ENCODE measurements at regions not wholly inside any gene's neighbourhood (a gene's known extent, or its start where the extent isn't known, plus 50 kb on each side); places are given as distances from the start of the nearest gene placed in this dataset.

DNA sequence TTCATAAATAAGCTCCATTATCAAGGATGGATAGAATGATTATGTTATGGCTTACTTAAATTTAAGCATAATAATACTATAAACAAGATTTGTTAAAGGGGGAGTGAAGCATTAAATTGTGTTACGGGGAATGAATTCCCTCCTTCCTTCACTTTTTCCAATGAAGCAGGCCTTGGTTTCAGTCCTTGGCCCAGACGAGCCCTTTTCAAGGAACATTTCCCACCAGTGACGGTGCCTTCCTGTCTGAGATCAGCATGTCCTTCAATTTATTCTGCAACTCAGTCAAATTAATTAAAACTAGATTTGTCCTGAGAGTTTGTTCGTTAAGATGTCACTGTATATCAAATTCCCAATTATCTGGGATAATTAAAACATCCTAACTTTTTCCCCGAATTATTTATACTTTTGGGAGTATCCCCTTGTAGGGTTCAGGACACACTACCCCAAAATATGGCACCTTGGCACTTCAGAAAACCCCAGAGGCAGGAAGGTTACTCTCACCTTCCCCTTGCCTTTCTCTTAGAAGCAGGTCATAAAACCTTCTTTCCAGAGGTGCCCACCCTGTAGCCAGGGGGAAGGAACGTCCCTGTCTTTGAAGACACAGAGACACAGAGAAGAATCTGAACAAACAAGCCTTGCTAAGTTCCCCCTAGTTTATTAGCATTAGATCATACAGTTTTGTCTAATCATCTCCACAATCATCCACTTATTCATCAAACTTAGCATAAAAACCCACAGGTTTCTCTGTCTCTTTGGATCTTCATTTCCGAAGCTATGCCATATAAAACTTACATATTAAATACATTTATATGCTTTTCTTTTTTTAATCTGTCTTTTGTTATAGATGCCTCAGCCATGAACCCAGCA is 86.2 kb upstream of the ARHGAP29 start:
- TF ChIP-seq ZC3H10 (CRISPR knock-in tag; IDR thresholded peaks at IDR 0.05) (no peak), ZFP30 (CRISPR knock-in tag; IDR thresholded peaks at IDR 0.05) (no peak), CREB5 (CRISPR knock-in tag; IDR thresholded peaks at IDR 0.05; ENCODE audit: low read depth) (no peak)
- TF ChIP-seq, protein P1, sequence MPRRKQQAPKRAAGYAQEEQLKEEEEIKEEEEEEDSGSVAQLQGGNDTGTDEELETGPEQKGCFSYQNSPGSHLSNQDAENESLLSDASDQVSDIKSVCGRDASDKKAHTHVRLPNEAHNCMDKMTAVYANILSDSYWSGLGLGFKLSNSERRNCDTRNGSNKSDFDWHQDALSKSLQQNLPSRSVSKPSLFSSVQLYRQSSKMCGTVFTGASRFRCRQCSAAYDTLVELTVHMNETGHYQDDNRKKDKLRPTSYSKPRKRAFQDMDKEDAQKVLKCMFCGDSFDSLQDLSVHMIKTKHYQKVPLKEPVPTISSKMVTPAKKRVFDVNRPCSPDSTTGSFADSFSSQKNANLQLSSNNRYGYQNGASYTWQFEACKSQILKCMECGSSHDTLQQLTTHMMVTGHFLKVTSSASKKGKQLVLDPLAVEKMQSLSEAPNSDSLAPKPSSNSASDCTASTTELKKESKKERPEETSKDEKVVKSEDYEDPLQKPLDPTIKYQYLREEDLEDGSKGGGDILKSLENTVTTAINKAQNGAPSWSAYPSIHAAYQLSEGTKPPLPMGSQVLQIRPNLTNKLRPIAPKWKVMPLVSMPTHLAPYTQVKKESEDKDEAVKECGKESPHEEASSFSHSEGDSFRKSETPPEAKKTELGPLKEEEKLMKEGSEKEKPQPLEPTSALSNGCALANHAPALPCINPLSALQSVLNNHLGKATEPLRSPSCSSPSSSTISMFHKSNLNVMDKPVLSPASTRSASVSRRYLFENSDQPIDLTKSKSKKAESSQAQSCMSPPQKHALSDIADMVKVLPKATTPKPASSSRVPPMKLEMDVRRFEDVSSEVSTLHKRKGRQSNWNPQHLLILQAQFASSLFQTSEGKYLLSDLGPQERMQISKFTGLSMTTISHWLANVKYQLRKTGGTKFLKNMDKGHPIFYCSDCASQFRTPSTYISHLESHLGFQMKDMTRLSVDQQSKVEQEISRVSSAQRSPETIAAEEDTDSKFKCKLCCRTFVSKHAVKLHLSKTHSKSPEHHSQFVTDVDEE (CRISPR knock-in tag; IDR thresholded peaks at IDR 0.05), result no peak
- ATAC-seq, result no peak

DNA sequence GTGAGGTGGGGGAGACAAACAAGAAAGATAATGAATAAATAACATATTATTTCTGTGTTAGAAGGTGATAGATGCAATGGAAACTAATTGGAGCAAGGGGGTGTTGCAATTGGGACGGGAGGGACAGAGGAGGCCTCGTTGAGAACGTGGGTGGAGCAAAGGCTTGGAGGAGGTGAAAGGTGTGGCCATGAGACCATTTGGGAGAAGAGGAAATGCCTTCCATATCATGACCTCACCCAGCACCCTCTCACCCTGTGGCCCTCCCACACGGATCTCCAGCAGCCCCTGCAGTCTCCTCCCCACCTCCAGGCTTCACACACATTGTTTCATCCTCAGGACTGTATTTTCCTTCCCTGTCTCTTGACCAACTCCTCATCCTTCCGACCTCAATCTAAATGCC is 85.3 kb upstream of the ARHGAP29 start:
- ATAC-seq, result no peak
- TF ChIP-seq CREB5 (CRISPR knock-in tag; IDR thresholded peaks at IDR 0.05; ENCODE audit: low read depth) (no peak), ARNTL (CRISPR knock-in tag; IDR thresholded peaks at IDR 0.05; ENCODE audit: borderline replicate concordance, low read depth) (no peak), ISL1 (CRISPR knock-in tag; IDR thresholded peaks at IDR 0.05) (no peak), SNAI2 (CRISPR knock-in tag; IDR thresholded peaks at IDR 0.05) (no peak), ZNF70 (CRISPR knock-in tag; IDR thresholded peaks at IDR 0.05) (no peak), ZNF8 (CRISPR knock-in tag; IDR thresholded peaks at IDR 0.05) (no peak), ZNF565 (CRISPR knock-in tag; conservative IDR thresholded peaks at IDR 0.05; ENCODE audit: low read depth) (no peak)

DNA sequence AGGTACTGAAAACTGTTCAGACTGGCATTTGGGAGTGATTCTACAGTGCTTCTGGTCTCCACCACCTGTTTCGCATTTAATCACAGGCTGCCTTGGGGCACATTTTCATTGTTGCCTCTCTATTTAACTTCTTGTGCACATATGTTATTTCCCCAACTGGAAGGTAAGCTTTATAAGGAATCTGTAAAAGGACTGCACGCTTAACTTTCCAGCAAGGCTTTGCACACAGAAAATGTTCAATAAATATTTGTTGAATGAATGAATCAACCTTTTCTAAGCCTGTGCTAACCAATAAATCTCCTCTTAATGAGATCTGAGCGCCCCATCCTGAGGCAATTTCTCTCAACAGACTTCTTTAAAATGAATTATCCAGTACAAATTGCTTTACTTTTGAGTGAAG is 84.3 kb upstream of the ARHGAP29 start:
- no peak; the same call in 2 of the 3 replicates for ATAC-seq
- TF ChIP-seq, protein P2, sequence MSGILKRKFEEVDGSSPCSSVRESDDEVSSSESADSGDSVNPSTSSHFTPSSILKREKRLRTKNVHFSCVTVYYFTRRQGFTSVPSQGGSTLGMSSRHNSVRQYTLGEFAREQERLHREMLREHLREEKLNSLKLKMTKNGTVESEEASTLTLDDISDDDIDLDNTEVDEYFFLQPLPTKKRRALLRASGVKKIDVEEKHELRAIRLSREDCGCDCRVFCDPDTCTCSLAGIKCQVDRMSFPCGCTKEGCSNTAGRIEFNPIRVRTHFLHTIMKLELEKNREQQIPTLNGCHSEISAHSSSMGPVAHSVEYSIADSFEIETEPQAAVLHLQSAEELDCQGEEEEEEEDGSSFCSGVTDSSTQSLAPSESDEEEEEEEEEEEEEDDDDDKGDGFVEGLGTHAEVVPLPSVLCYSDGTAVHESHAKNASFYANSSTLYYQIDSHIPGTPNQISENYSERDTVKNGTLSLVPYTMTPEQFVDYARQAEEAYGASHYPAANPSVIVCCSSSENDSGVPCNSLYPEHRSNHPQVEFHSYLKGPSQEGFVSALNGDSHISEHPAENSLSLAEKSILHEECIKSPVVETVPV (CRISPR knock-in tag; IDR thresholded peaks at IDR 0.05), result no peak
- TF ChIP-seq, protein P1 (CRISPR knock-in tag; IDR thresholded peaks at IDR 0.05), result no peak
- TF ChIP-seq SNAI2 (CRISPR knock-in tag; IDR thresholded peaks at IDR 0.05) (no peak), TCF4 (CRISPR knock-in tag; IDR thresholded peaks at IDR 0.05; ENCODE audit: borderline replicate concordance) (peak; percentile 77), PPARA (CRISPR knock-in tag; IDR thresholded peaks at IDR 0.05; ENCODE audit: borderline replicate concordance) (no peak), GLIS3 (CRISPR knock-in tag; IDR thresholded peaks at IDR 0.05) (no peak), CREB5 (CRISPR knock-in tag; IDR thresholded peaks at IDR 0.05; ENCODE audit: low read depth) (no peak), ZFP3 (CRISPR knock-in tag; IDR thresholded peaks at IDR 0.05) (no peak), ZNF8 (CRISPR knock-in tag; IDR thresholded peaks at IDR 0.05) (no peak), ISL1 (CRISPR knock-in tag; IDR thresholded peaks at IDR 0.05) (peak; percentile 62), ARNTL (CRISPR knock-in tag; IDR thresholded peaks at IDR 0.05; ENCODE audit: borderline replicate concordance, low read depth) (no peak), POU6F1 (CRISPR knock-in tag; IDR thresholded peaks at IDR 0.05; ENCODE audit: borderline replicate concordance, low read depth) (no peak), CSDC2 (CRISPR knock-in tag; IDR thresholded peaks at IDR 0.05) (no peak)
- TF ChIP-seq, protein P3, sequence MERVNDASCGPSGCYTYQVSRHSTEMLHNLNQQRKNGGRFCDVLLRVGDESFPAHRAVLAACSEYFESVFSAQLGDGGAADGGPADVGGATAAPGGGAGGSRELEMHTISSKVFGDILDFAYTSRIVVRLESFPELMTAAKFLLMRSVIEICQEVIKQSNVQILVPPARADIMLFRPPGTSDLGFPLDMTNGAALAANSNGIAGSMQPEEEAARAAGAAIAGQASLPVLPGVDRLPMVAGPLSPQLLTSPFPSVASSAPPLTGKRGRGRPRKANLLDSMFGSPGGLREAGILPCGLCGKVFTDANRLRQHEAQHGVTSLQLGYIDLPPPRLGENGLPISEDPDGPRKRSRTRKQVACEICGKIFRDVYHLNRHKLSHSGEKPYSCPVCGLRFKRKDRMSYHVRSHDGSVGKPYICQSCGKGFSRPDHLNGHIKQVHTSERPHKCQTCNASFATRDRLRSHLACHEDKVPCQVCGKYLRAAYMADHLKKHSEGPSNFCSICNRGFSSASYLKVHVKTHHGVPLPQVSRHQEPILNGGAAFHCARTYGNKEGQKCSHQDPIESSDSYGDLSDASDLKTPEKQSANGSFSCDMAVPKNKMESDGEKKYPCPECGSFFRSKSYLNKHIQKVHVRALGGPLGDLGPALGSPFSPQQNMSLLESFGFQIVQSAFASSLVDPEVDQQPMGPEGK (CRISPR knock-in tag; IDR thresholded peaks at IDR 0.05; ENCODE audit: borderline replicate concordance), result no peak

Data from SK-N-SH treated with all-trans-retinoic acid at 6 μM for 48 hours (cell line).